Endothelial cell of umbilical vein (primary cell): ENCODE measurements at regions not wholly inside any gene's neighbourhood (a gene's known extent, or its start where the extent isn't known, plus 50 kb on each side); places are given as distances from the start of the nearest gene placed in this dataset.
"Not testable (repeated sequence)": the region's sequence is repeated elsewhere in the genome, so short reads cannot be mapped to it uniquely, and the experiment has no call there.

ENCODE experiments used
- BruUV-seq: library from RNA; stranded (reverse); fragments of 400-500 nt; replicated peaks from 2 replicates; lab custom pipeline; 2021; lab: Mats Ljungman, UMichigan
- CTCF ChIA-PET: fragments of 300-600, 350-600 bp; sonication (Branson Sonifier 250); formaldehyde crosslinking; loops from one replicate; lab custom pipeline; 2021; ENCODE audit warnings: antibody characterized with exemption, inconsistent platforms; lab: Charles Lee
- POLR2A ChIA-PET: fragments of 300-600, 350-600 bp; sonication (Branson Sonifier 250); formaldehyde crosslinking; loops from one replicate; lab custom pipeline; 2021; ENCODE audit warnings: antibody characterized with exemption, inconsistent platforms; lab: Charles Lee
- DNase-seq: peaks from one replicate; pipeline ENCODE4 v3.0.0-alpha.2; 2011; ENCODE audit warnings: low read depth, low spot score
- FAIRE-seq: peaks from 2 replicates; lab custom pipeline; 2011; peaks lifted over from hg19 to GRCh38; lab: Jason Lieb, UNC
- H2AFZ ChIP-seq: 2 replicates; pipeline ENCODE4 v1.6.0; 2012; ENCODE audit warnings: low read depth, low read length, control low read depth, inconsistent platforms
- H3K27ac ChIP-seq: 2 replicates; pipeline ENCODE4 v1.5.1; 2011; ENCODE audit warnings: low read depth, mild to moderate bottlenecking, control low read depth, low read length, moderate library complexity; ENCODE audit not compliant: insufficient read depth
- H3K27me3 ChIP-seq, 2 experiments: 2 replicates each; pipeline versions ENCODE4 v1.6.0 to v1.6.1; 2011; ENCODE audit warnings: low read length in 2 of 2, mixed read lengths in 1 of 2; ENCODE audit not compliant: control insufficient read depth in 2 of 2, insufficient read depth in 2 of 2
- H3K36me3 ChIP-seq, 2 experiments: 2 replicates in 1 of 2; 3 replicates in 1 of 2; pipeline ENCODE4 v1.5.1; 2011; ENCODE audit warnings: low read length in 2 of 2, mild to moderate bottlenecking in 1 of 2, moderate library complexity in 1 of 2; ENCODE audit not compliant: control insufficient read depth in 2 of 2, insufficient read depth in 2 of 2; ENCODE audit errors: extremely low read depth in 1 of 2
- H3K4me1 ChIP-seq: 3 replicates; pipeline ENCODE4 v1.5.1; 2011; ENCODE audit warnings: mild to moderate bottlenecking, low read length; ENCODE audit not compliant: control insufficient read depth, insufficient read depth; ENCODE audit errors: extremely low read depth
- H3K4me2 ChIP-seq: 2 replicates; pipeline ENCODE4 v1.6.1; 2011; ENCODE audit warnings: low read length, control low read depth, mixed read lengths; ENCODE audit not compliant: insufficient read depth
- H3K4me3 ChIP-seq, 3 experiments: fragments of 200-600 bp in 1 of 3; sonication (generic), shearing (Covaris generic) in 1 of 3; replicated peaks in 1 of 3; 2 replicates each; pipeline ENCODE4 v1.5.1; 2011 to 2016; ENCODE audit warnings: control low read depth in 3 of 3, low read length in 3 of 3, mild to moderate bottlenecking in 2 of 3, inconsistent platforms in 1 of 3, low read depth in 1 of 3, moderate library complexity in 1 of 3; ENCODE audit not compliant: insufficient read depth in 1 of 3
- H3K79me2 ChIP-seq: 2 replicates; pipeline ENCODE4 v1.6.0; 2012; ENCODE audit warnings: low read length, inconsistent platforms; ENCODE audit not compliant: control insufficient read depth, insufficient read depth
- H3K9ac ChIP-seq: replicated peaks from 2 replicates; pipeline ENCODE3; 2011; ENCODE audit warnings: low read length, control low read depth; ENCODE audit not compliant: insufficient read depth; ENCODE audit errors: extremely low read depth
- H3K9me1 ChIP-seq: replicated peaks from 3 replicates; pipeline ENCODE4 v1.6.0; 2011; ENCODE audit warnings: mild to moderate bottlenecking, low read length; ENCODE audit not compliant: control insufficient read depth, insufficient read depth; ENCODE audit errors: extremely low read depth
- H3K9me3 ChIP-seq: replicated peaks from 2 replicates; pipeline ENCODE4 v1.5.1; 2012; ENCODE audit warnings: low read length, inconsistent platforms; ENCODE audit not compliant: control insufficient read depth, insufficient read depth
- H4K20me1 ChIP-seq: replicated peaks from 2 replicates; pipeline ENCODE3; 2011; ENCODE audit warnings: mild to moderate bottlenecking, low read length; ENCODE audit not compliant: control insufficient read depth, insufficient read depth; ENCODE audit errors: extremely low read depth
- CTCF ChIP-seq, 2 donors: IDR thresholded peaks; 1 replicate in 1 of 2; 2 replicates in 1 of 2; pipeline ENCODE4 v1.5.1; 2011; ENCODE audit warnings: low read length in 2 of 2, mild to moderate bottlenecking in 2 of 2, moderate library complexity in 2 of 2, control low read depth in 1 of 2, inconsistent platforms in 1 of 2, low read depth in 1 of 2; ENCODE audit not compliant: insufficient read depth in 1 of 2; ENCODE audit errors: extremely low read depth in 1 of 2
- EZH2 ChIP-seq: IDR thresholded peaks from 2 replicates; pipeline ENCODE4 v1.6.1; 2012; ENCODE audit warnings: borderline replicate concordance, low read depth, mild to moderate bottlenecking, moderate library complexity, low read length, inconsistent platforms; ENCODE audit not compliant: severe bottlenecking
- FOS ChIP-seq: IDR thresholded peaks from 2 replicates; pipeline ENCODE4 v1.6.1; 2011; ENCODE audit warnings: mild to moderate bottlenecking, low read length, moderate library complexity, borderline replicate concordance; ENCODE audit not compliant: insufficient read depth
- GATA2 ChIP-seq: IDR thresholded peaks from 2 replicates; pipeline ENCODE4 v1.7.0; 2011; ENCODE audit warnings: low read depth, mild to moderate bottlenecking, moderate library complexity, mixed read lengths, low read length; ENCODE audit not compliant: insufficient read length, insufficient read depth
- JUN ChIP-seq: IDR thresholded peaks from 2 replicates; pipeline ENCODE4 v1.6.1; 2011; ENCODE audit warnings: borderline replicate concordance, low read depth; ENCODE audit not compliant: insufficient read length, insufficient read depth
- MAX ChIP-seq: IDR thresholded peaks from 2 replicates; pipeline ENCODE4 v1.6.1; 2011; ENCODE audit not compliant: insufficient read depth, insufficient read length
- MYC ChIP-seq: IDR thresholded peaks from one replicate; pipeline ENCODE4 v1.6.1; 2011; ENCODE audit warnings: mild to moderate bottlenecking, low read depth, low read length
- POLR2A ChIP-seq: IDR thresholded peaks from 2 replicates; pipeline ENCODE4 v1.6.1; 2012; ENCODE audit warnings: low read depth, mild to moderate bottlenecking, control low read depth, low read length
- POLR2AphosphoS5 ChIP-seq: IDR thresholded peaks from 2 replicates; pipeline ENCODE4 v1.6.1; 2012; ENCODE audit warnings: low read depth, mild to moderate bottlenecking, control low read depth, low read length, moderate library complexity; ENCODE audit not compliant: insufficient read depth
- dilution Hi-C: fragments of 300-500 bp; cut with MboI; formaldehyde crosslinking; loops from one replicate; pipeline ENCODE4 v1.15.0; 2019; ENCODE audit warnings: low sequenced_read_pairs; ENCODE audit not compliant: extremely low pct_ligation_motif_present
- intact Hi-C: fragments of 100-400 bp; cut with micrococcal nuclease; formaldehyde crosslinking; loops from one replicate; pipeline ENCODE4 v1.10.0; 2022

- no peaks in the 10 kb centered on the region for H3K4me1 ChIP-seq
- no peaks in the 10 kb centered on the region for H3K27me3 ChIP-seq
- H3K9me1 ChIP-seq, result no peaks in the 10 kb centered on the region
- no peak overlapping the region for H3K4me2 ChIP-seq
- no peak for FAIRE-seq
- TF ChIP-seq FOS (no peak), POLR2AphosphoS5 (no peak), EZH2 (no peak), JUN (no peak), MAX (no peak), GATA2 (no peak), CTCF (IDR thresholded peaks at IDR 0.05; ENCODE audit: extremely low read depth in 1 of 2, insufficient read depth in 1 of 2, low read depth in 1 of 2, low read length in 2 of 2) (no peak), POLR2A (no peak), MYC (no peak)
- H3K9ac ChIP-seq, result no peak overlapping the region
- CTCF ChIA-PET, result no interaction called here
- no peaks in the 10 kb centered on the region for H3K79me2 ChIP-seq
- DNase-seq, result no peak
- no peak overlapping the region for H2AFZ ChIP-seq
- intact Hi-C loops (no loop called here), dilution Hi-C loops (no loop called here)
- POLR2A ChIA-PET, result no interaction called here
- H3K27ac ChIP-seq, result no peak overlapping the region
- no peaks in the 10 kb centered on the region for H4K20me1 ChIP-seq
- no TSS peak for BruUV-seq
- H3K4me3 ChIP-seq, result no peak overlapping the region
- no peaks in the 10 kb centered on the region for H3K9me3 ChIP-seq
- H3K36me3 ChIP-seq, result no peaks in the 10 kb centered on the region
Measured at GRCh38 chr4:22634541-22635181, 58.1 kb upstream of the GBA3 start.

GRCh38 chr4:22635182-22635549 is 57.6 kb upstream of the GBA3 start:
- H3K27me3 ChIP-seq, intact Hi-C loops, dilution Hi-C loops, POLR2A ChIA-PET, H3K9me1 ChIP-seq, H3K9me3 ChIP-seq, BruUV-seq, H3K4me2 ChIP-seq, FAIRE-seq, H4K20me1 ChIP-seq, H3K4me3 ChIP-seq, H3K79me2 ChIP-seq, H3K27ac ChIP-seq, H3K36me3 ChIP-seq, H3K9ac ChIP-seq, H2AFZ ChIP-seq, CTCF ChIA-PET, H3K4me1 ChIP-seq, DNase-seq: not testable (repeated sequence)
